NT2/D1 (cell line): ENCODE measurements at regions not wholly inside any gene's neighbourhood (a gene's known extent, or its start where the extent isn't known, plus 50 kb on each side); places are given as distances from the start of the nearest gene placed in this dataset.

Experiments
- DNase-seq: peaks from one replicate; pipeline ENCODE4 v3.0.0-alpha.2; 2011; ENCODE audit warnings: low read depth, low spot score
- H3K27me3 ChIP-seq: 2 replicates; pipeline ENCODE4 v1.6.0; 2011; ENCODE audit warnings: mild to moderate bottlenecking; ENCODE audit not compliant: insufficient read length, insufficient read depth
- H3K36me3 ChIP-seq: 2 replicates; pipeline ENCODE4 v1.6.1; 2011; ENCODE audit warnings: mild to moderate bottlenecking, low read length, mixed read lengths; ENCODE audit not compliant: insufficient read depth, insufficient read length
- H3K4me1 ChIP-seq: 2 replicates; pipeline ENCODE4 v1.5.1; 2011; ENCODE audit not compliant: insufficient read depth, insufficient read length
- H3K4me3 ChIP-seq: 2 replicates; pipeline ENCODE4 v1.5.1; 2011; ENCODE audit warnings: low read depth; ENCODE audit not compliant: insufficient read length
- H3K9ac ChIP-seq: 2 replicates; pipeline ENCODE4 v1.6.0; 2011; ENCODE audit warnings: low read depth; ENCODE audit not compliant: insufficient read length
- H3K9me3 ChIP-seq: 2 replicates; pipeline ENCODE4 v1.5.1; 2011; ENCODE audit warnings: mild to moderate bottlenecking, low read length; ENCODE audit not compliant: insufficient read depth
- SUZ12 ChIP-seq: IDR thresholded peaks from 2 replicates; pipeline ENCODE4 v1.6.1; 2011; ENCODE audit not compliant: insufficient read length, insufficient read depth; ENCODE audit errors: extremely low read depth
- YY1 ChIP-seq: IDR thresholded peaks from 2 replicates; pipeline ENCODE4 v1.6.1; 2011; ENCODE audit not compliant: insufficient read length, insufficient read depth
- ZNF274 ChIP-seq: IDR thresholded peaks from 2 replicates; pipeline ENCODE4 v1.6.1; 2011; ENCODE audit warnings: mild to moderate bottlenecking, low read depth, low read length

GRCh38 chr2:35803126-35803525 is 552.5 kb upstream of the CRIM1 start:
- DNase-seq = no peak
- no peaks in the 10 kb centered on the region for H3K27me3 ChIP-seq
- H3K9ac ChIP-seq = no peak overlapping the region
- H3K9me3 ChIP-seq = no peaks in the 10 kb centered on the region
- no peak overlapping the region for H3K4me3 ChIP-seq
- H3K36me3 ChIP-seq = no peaks in the 10 kb centered on the region
- no peak for TF ChIP-seq SUZ12
- TF ChIP-seq YY1 = no peak
- no peak for TF ChIP-seq ZNF274
- H3K4me1 ChIP-seq = no peaks in the 10 kb centered on the region

- no peak for TF ChIP-seq ZNF274
- TF ChIP-seq SUZ12 = no peak
- TF ChIP-seq YY1 = no peak
- no peak for DNase-seq
- no peak overlapping the region for H3K4me3 ChIP-seq
- no peaks in the 10 kb centered on the region for H3K27me3 ChIP-seq
- no peaks in the 10 kb centered on the region for H3K9me3 ChIP-seq
- no peaks in the 10 kb centered on the region for H3K36me3 ChIP-seq
- no peaks in the 10 kb centered on the region for H3K4me1 ChIP-seq
- no peak overlapping the region for H3K9ac ChIP-seq
Observed at GRCh38 chr2:35794796-35795450, 560.7 kb upstream of the CRIM1 start.

GRCh38 chr2:35790292-35790691 is 565.3 kb upstream of the CRIM1 start:
- H3K27me3 ChIP-seq = no peaks in the 10 kb centered on the region
- TF ChIP-seq SUZ12 (no peak), YY1 (no peak), ZNF274 (no peak)
- H3K36me3 ChIP-seq = no peaks in the 10 kb centered on the region
- H3K4me3 ChIP-seq = no peak overlapping the region
- no peaks in the 10 kb centered on the region for H3K4me1 ChIP-seq
- H3K9me3 ChIP-seq = peaks cover 9% of the 10 kb centered on the region; the same call in 1 of the 2 replicates
- no peak overlapping the region for H3K9ac ChIP-seq
- DNase-seq = no peak

GRCh38 chr2:35788543-35788942 is 567.0 kb upstream of the CRIM1 start:
- DNase-seq = no peak
- Histone ChIP-seq H3K36me3 (no peaks in the 10 kb centered on the region), H3K4me3 (no peak overlapping the region), H3K9ac (no peak overlapping the region), H3K27me3 (no peaks in the 10 kb centered on the region), H3K4me1 (no peaks in the 10 kb centered on the region), H3K9me3 (peaks cover 9% of the 10 kb centered on the region; the same call in 1 of the 2 replicates)
- no peak for TF ChIP-seq YY1
- TF ChIP-seq SUZ12 = no peak
- no peak for TF ChIP-seq ZNF274

GRCh38 chr2:35787302-35788031 is 568.1 kb upstream of the CRIM1 start:
- Histone ChIP-seq H3K9ac (no peak overlapping the region), H3K9me3 (peaks cover 9% of the 10 kb centered on the region; the same call in 1 of the 2 replicates), H3K27me3 (no peaks in the 10 kb centered on the region), H3K4me3 (no peak overlapping the region), H3K4me1 (no peaks in the 10 kb centered on the region), H3K36me3 (no peaks in the 10 kb centered on the region)
- no peak for TF ChIP-seq ZNF274
- TF ChIP-seq SUZ12 = no peak
- TF ChIP-seq YY1 = no peak
- DNase-seq = no peak

- no peak overlapping the region for H3K4me3 ChIP-seq
- no peak for TF ChIP-seq ZNF274
- no peak for TF ChIP-seq SUZ12
- no peak for TF ChIP-seq YY1
- DNase-seq = no peak
- H3K27me3 ChIP-seq = no peaks in the 10 kb centered on the region
- no peaks in the 10 kb centered on the region for H3K4me1 ChIP-seq
- H3K9me3 ChIP-seq = peaks cover 9% of the 10 kb centered on the region; the same call in 1 of the 2 replicates
- no peak overlapping the region for H3K9ac ChIP-seq
- H3K36me3 ChIP-seq = no peaks in the 10 kb centered on the region
Observed at GRCh38 chr2:35785564-35785963, 570.0 kb upstream of the CRIM1 start.

GRCh38 chr2:35784777-35785176 is 570.8 kb upstream of the CRIM1 start:
- no peak overlapping the region for H3K9ac ChIP-seq
- no peak for DNase-seq
- TF ChIP-seq YY1 (no peak), ZNF274 (no peak)
- H3K4me3 ChIP-seq = no peak overlapping the region
- no peaks in the 10 kb centered on the region for H3K36me3 ChIP-seq
- no peaks in the 10 kb centered on the region for H3K4me1 ChIP-seq
- peaks cover 9% of the 10 kb centered on the region; the same call in 1 of the 2 replicates for H3K9me3 ChIP-seq
- no peaks in the 10 kb centered on the region for H3K27me3 ChIP-seq
